ENCODE measurements at regions not wholly inside any gene's neighbourhood (a gene's known extent, or its start where the extent isn't known, plus 50 kb on each side); places are given as distances from the start of the nearest gene placed in this dataset.
A peak's percentile ranks its signal among the peaks of the same experiment; 100 is the strongest.
"Not testable (repeated sequence)": the region's sequence is repeated elsewhere in the genome, so short reads cannot be mapped to it uniquely, and the experiment has no call there.

DNA sequence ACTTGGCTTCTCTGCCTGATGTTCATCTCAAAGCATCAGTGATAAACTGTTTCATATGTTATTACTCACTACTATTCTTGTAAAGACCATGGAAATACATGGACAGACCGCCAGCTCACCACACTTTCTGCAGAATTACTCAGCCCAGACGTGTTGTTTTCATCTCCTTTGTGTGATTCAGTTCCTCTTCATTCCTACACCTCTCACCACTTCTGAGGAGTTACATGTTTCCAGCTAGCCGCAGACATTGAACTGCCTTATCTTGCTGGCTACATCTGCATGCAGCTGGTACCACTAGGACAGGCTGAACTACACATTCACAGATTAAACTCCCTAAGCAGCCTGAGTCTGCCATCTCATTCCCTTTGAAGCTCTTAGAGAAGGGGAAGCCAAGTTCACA is 443.2 kb upstream of the FGF16 start:
- DNase-seq = no peak

DNA sequence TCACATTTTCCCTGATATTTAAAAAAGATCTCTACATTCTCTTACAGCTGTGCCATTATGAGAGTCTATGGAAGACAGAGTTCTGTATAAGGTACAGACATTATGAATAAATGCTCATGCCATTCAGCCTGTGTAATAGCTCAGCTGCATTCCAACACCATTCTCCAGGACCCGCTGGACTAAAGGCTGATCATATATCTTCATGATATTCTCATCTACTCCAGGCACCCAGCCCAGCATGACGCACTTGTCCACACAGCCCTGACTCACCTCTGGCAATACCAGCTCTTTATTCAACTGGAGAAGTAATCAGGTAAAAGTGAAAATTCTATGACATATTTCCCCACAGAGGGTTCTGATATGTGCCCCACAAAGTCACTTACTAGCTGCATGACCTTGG is 437.5 kb upstream of the FGF16 start:
- DNase-seq = no peak

DNA sequence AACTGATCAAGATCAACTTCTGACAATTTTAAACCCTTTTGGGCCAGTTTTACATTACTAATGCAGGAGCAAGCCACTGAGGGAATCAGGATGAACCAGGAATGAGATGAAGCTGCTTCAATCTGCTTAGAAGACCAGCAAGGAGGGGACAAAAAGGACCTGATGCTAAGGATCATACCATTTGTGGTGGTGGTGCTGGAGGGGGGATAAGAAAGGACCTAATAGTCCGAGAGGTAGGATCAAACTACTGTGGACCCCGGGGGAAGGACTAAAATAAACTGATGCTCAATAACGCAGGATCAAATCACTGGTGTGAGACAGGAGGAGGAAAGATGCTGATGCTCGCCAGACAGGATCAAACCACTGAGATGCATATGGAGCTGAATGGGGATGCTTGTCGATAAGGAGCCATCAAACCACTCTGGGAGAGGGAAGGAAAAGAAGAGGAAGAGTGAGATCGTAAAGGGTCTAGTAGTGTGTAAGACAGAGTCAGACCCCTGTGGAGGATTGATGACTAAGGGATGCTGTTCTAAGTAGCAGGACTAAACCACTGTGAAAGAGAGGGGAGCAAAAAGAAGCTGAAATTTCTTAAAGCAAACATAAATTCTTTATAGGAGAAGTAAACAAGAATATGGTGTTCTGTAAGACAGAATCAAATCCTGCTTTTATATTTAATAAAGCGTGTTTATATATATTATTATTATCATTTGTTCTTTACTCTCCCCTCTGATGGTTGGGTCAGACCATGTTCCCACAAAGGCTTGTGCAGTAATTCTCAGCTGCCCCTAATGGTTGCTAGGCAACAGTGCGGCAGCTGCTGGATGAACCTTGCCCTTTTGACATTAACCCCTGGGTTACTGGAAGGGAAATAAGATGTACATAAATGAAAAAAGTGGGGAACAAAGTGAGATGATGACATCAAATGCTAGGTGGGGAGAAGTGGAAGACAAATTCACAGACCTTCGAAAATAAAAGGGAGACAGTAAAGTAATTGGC is 432.5 kb upstream of the FGF16 start:
- no peak for DNase-seq

DNA sequence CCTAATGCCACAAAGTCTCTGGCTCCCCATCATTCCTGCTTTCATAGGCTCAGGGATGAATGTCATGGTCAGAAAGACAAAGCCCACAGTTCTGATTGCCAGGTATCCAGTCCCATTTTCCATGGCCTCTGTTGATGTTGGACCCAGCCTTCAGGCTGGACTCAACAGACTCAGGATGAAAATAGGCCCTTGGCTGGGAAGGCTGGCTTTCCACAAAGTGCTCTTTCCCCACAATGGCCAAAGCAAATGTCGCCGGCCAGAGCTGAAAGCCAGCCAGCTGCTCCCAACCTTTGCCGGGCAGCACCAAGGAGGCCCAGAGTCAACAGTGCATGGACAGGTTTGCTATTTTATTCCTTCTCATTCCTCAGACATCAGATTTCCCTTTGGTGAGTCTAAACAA is 430.1 kb upstream of the FGF16 start:
- no peak for DNase-seq

DNA sequence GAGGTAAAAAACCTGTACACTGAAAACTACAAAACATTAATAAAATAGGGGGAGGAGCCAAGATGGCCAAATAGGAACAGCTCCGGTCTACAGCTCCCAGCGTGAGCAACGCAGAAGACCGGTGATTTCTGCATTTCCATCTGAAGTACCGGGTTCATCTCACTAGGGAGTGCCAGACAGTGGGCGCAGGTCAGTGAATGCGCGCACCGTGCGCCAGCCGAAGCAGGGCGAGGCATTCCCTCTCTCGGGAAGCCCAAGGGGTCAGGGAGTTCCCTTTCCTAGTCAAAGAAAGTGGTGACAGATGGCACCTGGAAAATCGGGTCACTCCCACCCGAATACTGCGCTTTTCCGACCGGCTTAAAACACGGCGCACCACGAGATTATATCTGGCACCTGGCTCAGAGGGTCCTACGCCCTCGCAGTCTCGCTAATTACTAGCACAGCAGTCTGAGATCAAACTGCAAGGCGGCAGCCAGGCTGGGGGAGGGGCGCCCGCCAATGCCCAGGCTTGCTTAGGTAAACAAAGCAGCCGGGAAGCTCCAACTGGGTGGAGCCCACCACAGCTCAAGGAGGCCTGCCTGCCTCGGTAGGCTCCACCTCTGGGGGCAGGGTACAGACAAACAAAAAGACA is 400.9 kb upstream of the FGF16 start:
- not testable (repeated sequence) for DNase-seq

DNA sequence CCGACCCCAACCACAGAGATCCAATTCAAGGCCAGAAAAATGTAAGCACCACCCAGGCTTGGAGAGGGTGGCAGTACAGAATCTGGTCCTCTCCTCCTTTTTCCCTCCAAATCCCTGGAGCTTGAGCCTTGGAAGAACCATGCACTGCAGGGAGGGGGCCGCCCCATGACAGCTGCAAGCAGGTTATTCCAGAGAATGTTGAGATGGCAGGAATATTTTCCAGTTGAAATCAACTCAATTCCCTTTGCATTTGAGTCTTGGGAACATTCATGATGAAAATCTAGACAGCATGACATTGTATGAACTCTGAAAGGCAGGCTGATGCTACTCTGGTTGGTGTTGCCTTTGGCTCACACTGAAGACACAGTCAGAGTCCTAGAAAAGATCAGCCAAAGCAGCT is 386.6 kb upstream of the FGF16 start:
- no peak for DNase-seq

DNA sequence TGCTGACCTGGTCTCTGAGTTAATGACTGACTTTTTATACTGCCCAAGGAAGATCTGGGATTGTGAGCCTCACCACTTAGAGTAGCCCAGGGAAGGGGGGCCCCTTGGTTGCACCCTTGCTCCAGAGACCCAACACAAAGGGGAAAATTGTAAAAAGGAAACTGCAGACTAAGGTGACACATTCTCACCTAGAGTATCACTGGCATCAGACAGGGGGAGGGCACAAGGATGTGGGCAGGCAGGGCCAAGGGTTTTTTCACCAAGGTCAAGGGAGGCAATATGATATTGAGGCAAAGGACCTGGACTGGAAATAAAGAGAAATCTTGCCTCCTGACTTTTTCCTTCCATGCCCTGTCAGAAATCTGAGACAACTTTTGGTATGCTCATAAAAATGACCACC is 386.2 kb upstream of the FGF16 start:
- no peak for DNase-seq

DNA sequence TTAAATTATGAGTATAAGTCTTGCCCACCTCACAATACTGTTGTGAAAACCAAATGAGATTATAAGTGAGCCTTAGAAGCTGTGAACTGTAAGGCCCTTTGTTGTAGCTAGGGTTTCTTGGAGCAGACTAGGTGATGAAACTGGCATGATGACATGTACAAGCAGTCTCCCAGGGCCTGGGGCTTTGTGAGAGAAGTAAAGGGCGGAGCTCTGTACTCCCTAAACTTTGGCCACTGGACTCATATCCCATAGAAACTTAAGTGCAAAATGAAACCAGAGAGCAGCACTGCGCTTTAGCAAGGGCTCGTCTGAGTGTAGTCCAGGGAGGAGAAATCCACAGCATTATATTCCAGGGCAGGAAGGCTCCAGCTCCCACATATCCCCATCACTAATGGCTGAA is 385.6 kb upstream of the FGF16 start:
- DNase-seq = no peak

DNA sequence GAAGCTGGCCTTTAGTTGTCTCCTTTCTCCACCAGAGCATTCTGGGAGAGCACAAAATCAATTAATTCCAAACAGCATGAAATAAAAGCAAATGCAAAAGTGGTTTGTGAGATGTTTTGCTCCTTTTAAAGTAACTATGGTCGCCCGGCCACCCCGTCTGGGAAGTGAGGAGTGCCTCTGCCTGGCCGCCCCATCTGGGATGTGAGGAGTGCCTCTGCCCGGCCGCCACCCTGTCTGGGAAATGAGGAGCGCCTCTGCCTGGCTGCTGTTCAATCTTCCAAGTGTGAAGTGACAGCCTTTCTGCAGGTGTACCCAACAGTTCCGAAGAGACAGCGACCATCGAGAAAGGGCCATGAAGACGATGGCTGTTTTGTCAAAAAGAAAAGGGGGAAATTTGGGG is 381.3 kb upstream of the FGF16 start:
- DNase-seq = no peak

DNA sequence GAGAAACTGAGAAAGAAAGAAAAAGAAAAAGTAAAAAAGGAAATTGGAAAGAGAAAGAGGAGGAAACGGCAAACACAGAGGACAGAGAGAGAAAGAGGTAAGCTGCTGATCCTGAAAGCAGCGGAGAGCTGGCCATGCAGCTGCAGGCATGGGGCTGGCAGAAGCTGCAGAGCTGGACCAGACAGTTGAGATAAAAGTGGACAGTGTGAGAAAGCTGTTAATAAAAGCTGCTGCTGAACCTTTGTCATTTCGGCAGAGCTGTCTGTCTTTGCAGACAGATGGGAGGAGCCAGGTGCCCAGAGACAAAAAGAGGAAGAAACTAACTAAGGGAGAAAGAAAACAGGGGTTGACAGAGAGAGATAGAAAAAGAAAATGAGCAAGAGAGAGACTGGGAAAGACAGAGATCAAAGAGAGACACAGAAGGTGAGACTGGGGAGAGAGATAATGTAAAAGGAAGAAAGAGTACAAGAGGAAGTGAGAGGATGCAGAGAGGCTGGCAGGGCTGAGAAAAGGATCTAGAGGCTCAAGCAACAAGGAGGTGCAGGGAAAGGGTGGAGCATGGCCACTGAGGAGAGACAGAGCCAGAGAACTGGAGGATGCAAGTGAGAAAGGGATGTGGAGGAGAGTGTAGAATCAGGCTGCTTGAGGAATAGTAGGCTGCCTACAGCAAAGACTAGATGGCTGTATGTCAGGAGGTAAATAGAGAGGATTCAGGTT is 376.8 kb upstream of the FGF16 start:
- no peak for DNase-seq

DNA sequence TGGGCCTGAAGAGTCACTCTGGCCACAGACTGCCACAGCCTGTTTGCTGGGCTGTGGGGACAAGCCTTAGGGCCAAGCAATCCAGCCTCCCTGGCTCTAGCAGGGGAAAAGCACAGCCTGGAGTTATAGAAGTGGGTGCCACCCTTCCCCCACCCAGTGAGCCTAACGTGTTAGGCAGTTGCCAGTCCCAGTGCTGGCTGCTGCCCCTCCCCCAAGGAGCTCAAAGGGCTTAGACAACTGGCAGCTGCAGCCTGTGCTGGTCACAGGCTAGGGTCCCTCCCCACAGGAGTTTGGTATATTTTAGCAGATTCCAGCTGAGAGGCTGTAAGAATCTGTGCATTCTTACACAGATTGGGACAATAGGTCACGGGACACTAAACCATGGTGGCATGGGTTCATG is 370.3 kb upstream of the FGF16 start:
- DNase-seq = no peak

DNA sequence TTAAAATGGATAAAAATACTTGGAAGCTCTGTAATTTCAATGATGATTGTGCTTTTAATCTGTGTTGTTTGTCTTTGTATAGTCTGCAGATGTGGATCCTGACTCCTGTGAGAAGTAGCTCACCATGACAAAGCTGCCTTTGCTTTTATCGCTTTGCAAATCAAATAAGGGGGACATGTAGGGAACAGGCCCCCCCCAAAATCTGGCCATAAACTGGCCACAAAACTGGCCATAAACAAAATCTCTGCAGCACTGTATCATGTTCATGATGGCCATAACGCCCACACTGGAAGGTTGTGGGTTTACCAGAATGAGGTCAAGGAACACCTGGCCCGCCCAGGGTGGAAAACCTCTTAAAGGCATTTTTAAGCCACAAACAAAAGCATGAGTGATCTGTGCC is 366.0 kb upstream of the FGF16 start:
- DNase-seq = not testable (repeated sequence)

DNA sequence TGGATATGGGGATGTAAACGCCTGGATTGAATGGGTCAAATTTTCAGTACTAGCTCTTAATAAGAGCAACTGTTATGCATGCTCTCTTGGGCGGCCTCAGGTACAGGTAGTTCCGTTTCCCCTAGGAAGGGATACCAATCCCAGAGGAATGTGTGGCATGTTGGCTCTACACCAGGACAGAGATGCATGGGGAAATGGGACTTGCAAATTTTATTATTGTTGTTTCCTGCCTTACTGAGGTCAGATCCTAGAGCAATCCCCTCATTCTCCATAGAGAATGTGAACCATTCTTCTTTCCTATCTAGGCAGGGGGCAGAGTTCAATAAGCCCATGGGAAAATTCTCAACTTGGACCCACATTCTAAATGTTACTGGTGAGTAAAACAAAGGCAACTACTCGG is 361.8 kb upstream of the FGF16 start:
- no peak for DNase-seq

DNA sequence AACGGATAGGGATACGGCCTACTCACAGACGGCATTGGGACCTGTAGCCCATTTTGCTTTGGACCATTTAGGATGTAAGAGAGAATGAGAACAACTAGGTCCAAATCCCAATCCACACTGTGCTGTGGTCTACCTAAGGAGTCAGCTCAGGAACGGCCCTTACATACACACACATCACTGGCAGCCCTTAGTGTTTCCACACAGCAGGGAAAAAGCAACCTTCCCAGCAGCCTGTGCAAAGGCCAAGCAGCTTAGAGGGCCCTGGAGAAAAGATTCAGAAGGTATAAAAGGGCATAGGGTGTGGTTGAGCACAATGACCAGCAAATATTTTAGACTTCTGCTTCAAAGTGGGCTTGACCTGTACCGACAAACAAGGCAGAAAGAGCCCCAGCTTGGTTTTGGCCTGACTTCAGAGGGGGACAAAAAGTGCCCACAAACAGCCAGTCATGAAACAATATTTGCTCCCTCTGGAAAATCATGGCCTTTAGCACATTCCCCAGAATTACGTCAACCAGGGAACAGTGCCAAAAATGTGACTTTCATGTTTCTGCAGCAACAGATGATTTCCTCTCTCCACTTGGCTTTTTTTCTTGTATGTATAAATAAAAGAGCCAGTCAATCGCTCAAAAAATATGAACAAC is 359.5 kb upstream of the FGF16 start:
- no peak for DNase-seq

DNA sequence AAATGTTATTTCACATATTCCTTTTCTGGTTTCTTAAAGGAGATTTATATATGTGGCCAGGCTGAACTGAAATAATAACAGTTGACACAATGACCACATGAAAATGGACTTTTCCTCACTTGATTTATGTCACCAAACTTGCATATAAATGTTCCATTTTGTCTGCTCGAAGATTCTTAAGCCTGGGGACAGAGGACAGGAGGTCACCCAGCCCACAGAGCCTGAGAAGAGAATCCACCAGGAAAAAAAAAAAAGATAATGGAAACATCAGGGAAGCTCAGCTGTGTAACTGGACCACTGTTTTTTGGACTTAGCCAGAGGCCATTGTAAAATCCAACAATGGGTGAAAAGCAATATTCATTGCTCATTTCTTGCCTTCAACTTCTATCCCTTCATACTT is 359.0 kb upstream of the FGF16 start:
- DNase-seq = no peak

DNA sequence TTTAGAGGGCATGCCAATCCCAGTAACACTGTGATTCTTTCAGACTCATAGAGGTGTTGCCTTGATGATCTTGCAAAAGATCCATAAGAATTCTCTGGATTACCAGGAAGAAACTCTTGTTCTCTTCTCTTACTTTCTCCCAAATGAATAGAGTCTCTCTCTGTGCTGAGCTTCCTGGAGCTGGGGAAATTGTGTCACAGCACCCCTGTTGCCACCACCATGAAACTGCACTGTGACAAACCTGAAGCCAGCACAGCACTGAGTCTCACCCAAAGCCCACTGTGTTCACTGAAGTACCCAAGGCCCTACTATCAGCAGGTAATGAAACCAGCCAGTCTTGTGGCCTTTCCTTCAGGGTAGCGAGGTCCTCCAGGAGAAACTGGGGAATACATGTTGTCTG is 332.7 kb upstream of the FGF16 start:
- no peak for DNase-seq

DNA sequence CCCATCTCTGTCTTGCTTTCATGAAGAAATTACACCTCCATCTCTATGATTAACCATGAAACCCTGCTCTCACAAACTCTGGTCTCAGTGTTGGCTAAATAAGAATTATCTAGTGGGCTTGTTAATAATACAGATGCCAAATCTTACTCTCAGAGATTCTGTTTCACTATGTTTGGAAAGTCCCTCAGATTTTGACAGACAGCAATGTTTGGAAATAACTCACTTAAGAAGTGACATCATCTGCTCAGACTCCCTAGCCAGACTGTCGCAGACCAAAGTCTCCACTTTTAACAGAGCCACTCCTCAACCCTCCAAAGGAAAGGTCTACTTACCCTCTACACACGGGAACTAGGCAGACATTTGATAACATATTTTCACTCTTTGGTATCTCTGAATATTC is 328.5 kb upstream of the FGF16 start:
- DNase-seq = no peak

DNA sequence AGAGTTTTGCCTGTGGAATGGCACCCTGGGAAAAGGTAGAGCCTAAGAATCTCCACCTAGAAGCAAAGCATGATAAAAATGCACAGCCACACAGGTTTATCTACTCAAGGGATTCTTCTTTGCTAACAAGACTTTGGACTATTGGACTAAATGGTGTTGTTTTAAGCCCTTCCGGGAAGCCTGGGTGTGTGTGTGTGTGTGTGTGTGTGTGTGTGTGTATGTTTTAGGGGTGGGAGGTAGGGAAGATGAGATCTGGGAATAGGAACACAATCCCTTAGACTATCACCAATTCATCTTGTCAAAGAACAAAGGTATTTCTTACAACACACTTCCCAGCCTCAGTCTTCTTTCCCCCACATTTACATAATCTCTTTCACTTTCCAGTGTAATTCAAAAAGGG is 327.5 kb upstream of the FGF16 start:
- no peak for DNase-seq

DNA sequence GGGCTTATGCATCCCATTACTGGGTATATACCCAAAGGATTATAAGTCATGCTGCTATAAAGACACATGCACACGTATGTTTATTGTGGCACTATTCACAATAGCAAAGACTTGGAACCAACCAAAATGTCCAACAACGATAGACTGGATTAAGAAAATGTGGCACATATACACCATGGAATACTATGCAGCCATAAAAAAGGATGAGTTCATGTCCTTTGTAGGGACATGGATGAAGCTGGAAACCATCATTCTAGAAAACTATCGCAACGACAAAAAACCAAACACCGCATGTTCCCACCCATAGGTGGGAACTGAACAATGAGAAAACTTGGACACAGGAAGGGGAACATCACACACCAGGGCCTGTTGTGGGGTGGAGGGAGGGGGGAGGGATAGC is 323.3 kb upstream of the FGF16 start:
- DNase-seq = not testable (repeated sequence)

DNA sequence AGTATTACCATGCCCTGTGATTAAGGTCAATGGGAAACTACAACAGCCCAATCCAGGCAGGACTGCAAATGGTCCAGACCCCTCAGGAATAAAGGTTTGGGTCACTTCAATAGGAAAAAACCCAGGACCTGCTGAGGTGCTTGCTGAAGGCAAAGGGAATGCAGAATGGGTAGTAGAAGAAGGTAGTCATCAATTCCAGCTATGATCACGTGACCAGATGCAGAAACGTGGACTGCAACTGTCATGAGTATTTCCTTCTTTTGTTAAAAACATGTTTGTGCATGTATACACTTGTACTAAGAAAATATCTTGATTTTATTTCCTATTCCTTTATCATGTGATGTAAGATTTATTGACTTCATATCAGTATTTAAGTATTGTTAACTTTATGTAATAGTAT is 319.6 kb upstream of the FGF16 start:
- not testable (repeated sequence) for DNase-seq

DNA sequence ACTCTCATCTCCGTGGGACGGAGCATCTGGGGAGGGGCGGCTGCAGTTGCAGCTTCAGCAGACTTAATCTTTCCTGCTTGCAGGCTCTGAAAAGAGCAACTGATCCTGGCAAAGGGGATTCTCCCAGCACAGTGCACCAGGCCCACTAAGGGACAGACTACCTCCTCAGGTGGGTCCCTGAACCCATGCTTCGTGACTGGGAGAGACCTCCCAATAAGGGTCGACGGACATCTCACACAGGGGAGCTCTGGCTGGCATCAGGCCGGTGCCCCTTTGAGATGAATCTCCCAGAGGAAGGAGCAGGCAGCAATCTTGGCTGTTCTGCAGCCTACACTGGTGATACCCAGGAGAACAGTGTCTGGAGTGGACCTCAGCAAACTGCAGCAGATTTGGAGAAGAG is 303.3 kb upstream of the FGF16 start:
- no peak for DNase-seq

DNA sequence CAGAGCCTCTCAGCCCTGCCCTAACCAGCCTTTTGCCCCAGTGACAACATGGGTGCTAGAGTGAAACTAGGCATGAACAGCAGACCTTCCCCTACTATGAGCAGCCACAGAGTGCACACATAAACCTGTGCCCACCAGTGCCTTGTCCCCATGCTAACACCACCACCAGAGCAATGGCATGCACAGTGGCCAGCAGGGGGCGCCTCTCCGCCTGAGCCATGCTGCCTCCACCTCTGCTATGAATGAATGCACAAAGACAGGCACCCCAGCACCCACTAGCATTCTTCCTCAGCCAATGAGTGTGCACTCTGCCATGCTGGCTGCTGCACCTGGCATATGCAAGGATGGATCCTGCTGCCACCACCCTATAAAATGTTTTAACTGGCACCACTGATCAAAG is 286.9 kb upstream of the FGF16 start:
- DNase-seq = peak in 1 of 2 donors; percentile 1

DNA sequence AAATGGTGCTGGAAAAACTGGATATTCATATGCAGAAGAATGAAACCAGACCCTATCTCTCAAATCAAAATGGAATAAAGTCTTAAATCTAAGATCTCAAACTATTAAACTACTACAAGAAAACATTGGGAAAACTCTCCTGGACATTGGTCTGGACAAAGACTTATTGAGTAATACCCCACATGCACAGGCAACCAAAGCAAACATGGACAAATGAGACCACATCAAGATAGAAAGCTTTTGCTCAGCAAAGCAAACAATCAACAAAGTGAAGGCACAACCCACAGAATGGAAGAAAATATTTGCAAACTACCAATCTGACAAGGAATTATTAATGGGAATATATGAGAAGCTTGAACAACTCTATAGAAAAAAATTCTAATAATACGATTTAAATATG is 284.4 kb upstream of the FGF16 start:
- DNase-seq = no peak
